GM12892 (cell line): ENCODE measurements at regions not wholly inside any gene's neighbourhood (a gene's known extent, or its start where the extent isn't known, plus 50 kb on each side); places are given as distances from the start of the nearest gene placed in this dataset.

Experiments
- POLR2A ChIP-seq: IDR thresholded peaks from 2 replicates; pipeline ENCODE4 v1.6.1; 2011; ENCODE audit warnings: low read depth, low read length, control low read depth
- POLR2AphosphoS5 ChIP-seq: IDR thresholded peaks from 2 replicates; pipeline ENCODE4 v1.6.1; 2011; ENCODE audit warnings: low read depth, low read length, control low read depth

GRCh38 chr3:78123058-78123457, 1083.2 kb downstream of the ROBO2 start:
- TF ChIP-seq POLR2A (no peak), POLR2AphosphoS5 (no peak)
